Prostate gland (tissue), 2 donors: ENCODE measurements at regions not wholly inside any gene's neighbourhood (a gene's known extent, or its start where the extent isn't known, plus 50 kb on each side); places are given as distances from the start of the nearest gene placed in this dataset.

Experiments used
- DNase-seq: peaks from one replicate; pipeline ENCODE4 v3.0.0-alpha.2; 2019; ENCODE audit warnings: low spot score
- H3K27ac ChIP-seq, 2 donors: fragments of 200-600 bp; sonication (generic); 2 replicates each; pipeline ENCODE4 v1.5.1; 2017 to 2019
- H3K27me3 ChIP-seq: fragments of 200-600 bp; sonication (generic); replicated peaks from 2 replicates; pipeline ENCODE4 v1.5.1; 2019; ENCODE audit not compliant: insufficient read depth
- H3K36me3 ChIP-seq, 2 donors: fragments of 200-600 bp; sonication (generic); 1 replicate in 1 of 2; 2 replicates in 1 of 2; pipeline versions ENCODE4 v1.5.1 to v1.8.1; 2017 to 2019
- H3K4me1 ChIP-seq: fragments of 200-600 bp; sonication (generic); replicated peaks from 2 replicates; pipeline ENCODE4 v1.5.1; 2019
- H3K4me3 ChIP-seq, 2 donors: fragments of 200-600 bp; sonication (generic); 2 replicates each; pipeline ENCODE4 v1.5.1; 2017 to 2019
- H3K9me3 ChIP-seq: fragments of 200-600 bp; sonication (generic); 2 replicates; pipeline ENCODE4 v1.5.1; 2017
- POLR2A ChIP-seq: fragments of 450-650 bp; IDR thresholded peaks from one replicate; pipeline ENCODE4 v1.6.1; 2016; ENCODE audit warnings: antibody characterized with exemption, mild to moderate bottlenecking
- POLR2AphosphoS5 ChIP-seq: sonication (generic); formaldehyde crosslinking; IDR thresholded peaks from one replicate; pipeline ENCODE4 v1.6.1; 2017; ENCODE audit warnings: antibody characterized with exemption
- WGBS: methylation state at CpG from one replicate; pipeline ENCODE4 v1.1.5; 2018; 5-methylcytosine and 5-hydroxymethylcytosine counted together
- intact Hi-C: fragments of 100-400 bp; cut with DNase I; formaldehyde crosslinking; loops from one replicate; pipeline ENCODE4 v1.14.2; 2022
- TF ChIP-seq, protein P1 (sequence below), 4 experiments: fragments of 200-600 bp in 2 of 4; fragments of 450-650 bp in 2 of 4; sonication (generic) in 2 of 4; IDR thresholded peaks; 1 replicate in 3 of 4; 2 replicates in 1 of 4; pipeline ENCODE4 v1.5.1; 2016 to 2019; ENCODE audit warnings: antibody characterized with exemption in 4 of 4, mild to moderate bottlenecking in 2 of 4, moderate library complexity in 2 of 4

DNA sequence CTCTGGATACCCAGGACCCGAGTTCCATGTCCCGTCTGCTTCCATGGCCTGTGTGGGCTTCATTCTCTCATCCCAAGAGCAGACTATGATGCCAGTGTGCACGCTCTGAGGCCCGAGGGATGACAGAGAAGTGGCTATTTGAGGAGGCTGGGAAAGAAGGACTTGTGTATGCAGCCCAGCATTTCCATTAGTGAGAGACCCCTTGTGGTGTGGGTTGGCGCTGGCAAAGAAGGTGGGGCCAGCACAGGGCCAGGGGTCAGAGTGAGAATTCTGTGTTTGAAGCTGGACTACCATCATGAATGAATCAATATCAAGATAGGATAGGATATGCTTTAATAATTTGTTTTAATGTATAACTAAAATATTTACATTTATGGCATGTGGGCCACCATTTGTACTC is 200.8 kb downstream of the HIPK3 start:
- no peak for DNase-seq
- Histone ChIP-seq H3K4me1 (no peaks in the 10 kb centered on the region), H3K4me3 (no peak overlapping the region), H3K27ac (no peak overlapping the region), H3K9me3 (no peaks in the 10 kb centered on the region), H3K27me3 (no peaks in the 10 kb centered on the region), H3K36me3 (no peaks in the 10 kb centered on the region)
- intact Hi-C loops, result no loop called here
- 98% methylated on average over 5 of the region's 5 CpGs for WGBS
- TF ChIP-seq POLR2A, result no peak
- TF ChIP-seq POLR2AphosphoS5, result no peak
- TF ChIP-seq, protein P1, sequence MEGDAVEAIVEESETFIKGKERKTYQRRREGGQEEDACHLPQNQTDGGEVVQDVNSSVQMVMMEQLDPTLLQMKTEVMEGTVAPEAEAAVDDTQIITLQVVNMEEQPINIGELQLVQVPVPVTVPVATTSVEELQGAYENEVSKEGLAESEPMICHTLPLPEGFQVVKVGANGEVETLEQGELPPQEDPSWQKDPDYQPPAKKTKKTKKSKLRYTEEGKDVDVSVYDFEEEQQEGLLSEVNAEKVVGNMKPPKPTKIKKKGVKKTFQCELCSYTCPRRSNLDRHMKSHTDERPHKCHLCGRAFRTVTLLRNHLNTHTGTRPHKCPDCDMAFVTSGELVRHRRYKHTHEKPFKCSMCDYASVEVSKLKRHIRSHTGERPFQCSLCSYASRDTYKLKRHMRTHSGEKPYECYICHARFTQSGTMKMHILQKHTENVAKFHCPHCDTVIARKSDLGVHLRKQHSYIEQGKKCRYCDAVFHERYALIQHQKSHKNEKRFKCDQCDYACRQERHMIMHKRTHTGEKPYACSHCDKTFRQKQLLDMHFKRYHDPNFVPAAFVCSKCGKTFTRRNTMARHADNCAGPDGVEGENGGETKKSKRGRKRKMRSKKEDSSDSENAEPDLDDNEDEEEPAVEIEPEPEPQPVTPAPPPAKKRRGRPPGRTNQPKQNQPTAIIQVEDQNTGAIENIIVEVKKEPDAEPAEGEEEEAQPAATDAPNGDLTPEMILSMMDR (IDR thresholded peaks at IDR 0.05), result no peak

DNA sequence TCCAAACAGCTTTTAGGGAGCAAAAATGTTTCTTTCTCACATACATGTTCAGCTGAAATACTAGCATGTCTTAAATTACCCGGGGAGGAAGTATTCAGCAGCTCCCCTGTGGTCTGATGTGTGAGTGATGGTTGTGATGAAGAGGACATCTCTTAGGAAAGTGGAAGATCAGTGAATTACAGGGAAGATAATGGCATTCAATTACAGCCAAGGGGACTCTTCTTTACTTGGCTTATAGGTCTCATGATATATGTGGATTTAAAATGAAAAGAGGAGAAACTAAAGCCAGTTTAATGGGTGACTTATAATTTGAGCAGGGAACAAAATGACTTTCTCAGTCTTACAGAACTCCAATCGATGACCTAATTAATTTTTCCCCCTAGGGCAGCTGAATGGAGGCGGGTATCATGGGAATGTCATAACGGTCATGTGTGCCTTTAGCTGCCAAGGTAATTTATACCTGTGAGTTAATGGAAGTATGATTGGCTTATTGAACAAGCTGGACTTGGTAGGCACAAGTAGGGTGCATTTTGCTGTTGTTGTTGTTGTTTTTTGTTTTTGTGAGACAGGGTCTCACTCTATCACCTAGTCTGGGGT is 198.8 kb downstream of the HIPK3 start:
- Histone ChIP-seq H3K27me3 (no peaks in the 10 kb centered on the region), H3K4me3 (no peak overlapping the region), H3K36me3 (no peaks in the 10 kb centered on the region), H3K9me3 (no peaks in the 10 kb centered on the region), H3K4me1 (no peaks in the 10 kb centered on the region), H3K27ac (no peak overlapping the region)
- intact Hi-C loops, result no loop called here
- DNase-seq, result no peak
- no peak for TF ChIP-seq POLR2AphosphoS5
- TF ChIP-seq, protein P1 (IDR thresholded peaks at IDR 0.05), result no peak
- TF ChIP-seq POLR2A, result no peak
- 80% methylated on average over 4 of the region's 4 CpGs for WGBS

DNA sequence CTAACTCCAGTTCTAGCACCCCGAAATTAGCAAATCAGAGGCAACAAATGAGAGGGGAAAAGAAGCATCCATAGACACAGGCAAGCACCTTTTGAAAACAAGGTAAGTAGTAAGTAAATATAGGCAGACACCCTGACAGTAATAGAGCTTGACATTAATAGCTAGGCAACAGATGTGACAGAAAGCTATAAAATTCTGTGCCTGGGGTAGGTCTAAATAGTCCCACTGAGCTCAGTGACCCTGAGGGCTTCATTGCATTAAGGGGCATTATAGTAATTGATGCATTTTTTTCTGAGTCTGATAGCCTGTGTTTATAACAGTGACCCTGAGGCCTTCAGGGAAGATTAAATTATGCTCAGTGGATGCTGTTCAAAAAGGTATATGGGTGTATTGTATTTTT is 197.1 kb downstream of the HIPK3 start:
- H3K4me3 ChIP-seq, result no peak overlapping the region
- peaks cover 3% of the 10 kb centered on the region for H3K27me3 ChIP-seq
- no peak overlapping the region for H3K27ac ChIP-seq
- H3K36me3 ChIP-seq, result no peaks in the 10 kb centered on the region
- WGBS, result 27% methylated on average over 1 of the region's 1 CpG
- H3K9me3 ChIP-seq, result no peaks in the 10 kb centered on the region
- TF ChIP-seq POLR2AphosphoS5, result no peak
- TF ChIP-seq POLR2A, result no peak
- TF ChIP-seq, protein P1 (IDR thresholded peaks at IDR 0.05), result no peak
- H3K4me1 ChIP-seq, result no peaks in the 10 kb centered on the region
- DNase-seq, result no peak
- intact Hi-C loops, result no loop called here

DNA sequence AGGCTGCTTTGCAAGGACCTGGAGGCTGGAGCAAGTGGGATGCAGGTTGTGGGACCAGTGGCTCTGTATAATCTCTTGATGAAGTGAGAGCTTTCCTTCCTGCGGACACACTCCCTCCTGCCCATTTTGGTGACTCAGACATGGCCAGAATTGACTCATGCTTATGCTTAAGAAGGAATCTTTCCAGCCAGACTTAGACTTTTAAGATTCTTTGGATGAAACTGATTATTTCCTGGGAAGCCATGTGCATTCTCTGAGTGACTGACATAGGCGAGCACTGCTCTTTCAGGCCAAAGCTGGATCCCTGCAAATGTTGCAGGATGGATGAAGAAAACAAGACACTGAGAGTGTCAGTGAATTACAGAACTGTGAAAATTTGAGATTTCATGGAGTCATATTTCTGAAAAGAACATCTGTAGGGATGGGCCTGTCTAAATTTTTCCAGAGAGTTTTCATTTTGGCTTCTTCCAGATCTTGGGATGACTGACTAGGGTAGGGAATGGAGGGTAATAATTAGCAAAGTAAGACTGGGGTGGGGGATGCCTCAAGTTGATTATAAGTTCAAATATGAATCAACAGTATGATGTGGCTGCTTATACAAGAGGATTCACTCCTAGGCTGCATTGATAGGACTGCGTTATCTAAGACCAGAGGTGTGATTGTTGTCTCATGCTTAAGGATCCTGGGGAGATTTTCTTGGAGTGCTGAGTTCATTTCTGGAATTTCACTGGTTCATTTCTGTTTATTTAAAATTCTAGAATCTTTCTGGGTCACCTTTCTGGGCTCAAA is 195.8 kb downstream of the HIPK3 start:
- H3K9me3 ChIP-seq, result no peaks in the 10 kb centered on the region
- 88% methylated on average over 3 of the region's 3 CpGs for WGBS
- no peak overlapping the region for H3K27ac ChIP-seq
- no peaks in the 10 kb centered on the region for H3K4me1 ChIP-seq
- H3K27me3 ChIP-seq, result peaks cover 3% of the 10 kb centered on the region
- TF ChIP-seq POLR2A, result no peak
- TF ChIP-seq, protein P1 (IDR thresholded peaks at IDR 0.05), result no peak
- TF ChIP-seq POLR2AphosphoS5, result no peak
- no peak for DNase-seq
- no peak overlapping the region for H3K4me3 ChIP-seq
- H3K36me3 ChIP-seq, result no peaks in the 10 kb centered on the region
- intact Hi-C loops, result no loop called here

DNA sequence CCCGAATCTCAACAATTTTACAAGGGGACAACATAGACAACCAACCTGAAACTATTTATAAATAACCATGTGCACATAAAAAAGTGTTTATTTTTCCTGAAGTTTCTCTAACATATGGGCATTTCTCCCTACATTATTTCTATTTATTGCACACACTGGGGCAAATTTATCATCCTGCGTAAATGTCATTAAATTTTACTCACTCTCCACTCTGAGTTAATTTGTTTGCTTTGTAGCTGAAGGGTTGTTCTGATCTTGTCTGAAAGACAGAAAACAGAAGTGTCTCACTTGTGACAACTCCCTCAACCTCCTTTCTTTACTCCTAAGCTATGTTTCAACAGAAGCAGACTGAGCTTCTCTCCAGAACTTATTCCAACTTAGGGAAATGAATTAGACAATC is 194.2 kb downstream of the HIPK3 start:
- intact Hi-C loops, result no loop called here
- WGBS, result 55% methylated on average over 2 of the region's 2 CpGs
- Histone ChIP-seq H3K4me1 (no peaks in the 10 kb centered on the region), H3K27me3 (peaks cover 3% of the 10 kb centered on the region), H3K9me3 (no peaks in the 10 kb centered on the region), H3K27ac (no peak overlapping the region), H3K36me3 (no peaks in the 10 kb centered on the region), H3K4me3 (no peak overlapping the region)
- no peak for DNase-seq
- TF ChIP-seq POLR2A (no peak), POLR2AphosphoS5 (no peak)
- TF ChIP-seq, protein P1 (IDR thresholded peaks at IDR 0.05), result no peak
